HCT116 (cell line): ENCODE measurements at regions not wholly inside any gene's neighbourhood (a gene's known extent, or its start where the extent isn't known, plus 50 kb on each side); places are given as distances from the start of the nearest gene placed in this dataset.

Experiments used
- CEBPB ChIP-seq: IDR thresholded peaks from 2 replicates; pipeline ENCODE4 v1.6.1; 2012; ENCODE audit warnings: low read depth
- CTCF ChIP-seq, 3 experiments: fragments of 200-600 bp in 1 of 3; sonication (generic) in 1 of 3; IDR thresholded peaks in 2 of 3; conservative IDR thresholded peaks in 1 of 3; 2 replicates each; pipeline ENCODE4 v1.5.1; 2012 to 2017; ENCODE audit warnings: low read depth in 2 of 3, low read length in 2 of 3, antibody characterized with exemption in 1 of 3, borderline replicate concordance in 1 of 3, control low read depth in 1 of 3, mild to moderate bottlenecking in 1 of 3, mixed read lengths in 1 of 3, mixed run types in 1 of 3, moderate library complexity in 1 of 3; ENCODE audit not compliant: insufficient read depth in 1 of 3
- EGR1 ChIP-seq: IDR thresholded peaks from 2 replicates; pipeline ENCODE4 v1.6.1; 2012; ENCODE audit warnings: low read depth
- EZH2 ChIP-seq: fragments of 200-600 bp; sonication (generic); IDR thresholded peaks from 2 replicates; pipeline ENCODE4 v1.6.1; 2017; ENCODE audit warnings: antibody characterized with exemption, mixed run types
- EZH2phosphoT487 ChIP-seq: fragments of 200-600 bp; IDR thresholded peaks from 2 replicates; pipeline ENCODE4 v1.6.1; 2018; ENCODE audit warnings: antibody characterized with exemption, borderline replicate concordance
- JUND ChIP-seq: IDR thresholded peaks from 2 replicates; pipeline ENCODE4 v1.6.1; 2012
- POLR2A ChIP-seq: IDR thresholded peaks from 2 replicates; pipeline ENCODE4 v1.7.0; 2011; ENCODE audit warnings: borderline replicate concordance; ENCODE audit not compliant: insufficient read depth, insufficient read length; ENCODE audit errors: extremely low read depth
- POLR2AphosphoS5 ChIP-seq: IDR thresholded peaks from 2 replicates; pipeline ENCODE4 v1.6.1; 2011; ENCODE audit warnings: mild to moderate bottlenecking, low read depth, low read length, moderate library complexity
- RAD21 ChIP-seq: IDR thresholded peaks from 2 replicates; pipeline ENCODE4 v1.6.1; 2012; ENCODE audit warnings: low read depth, mild to moderate bottlenecking
- TCF7L2 ChIP-seq: IDR thresholded peaks from 2 replicates; pipeline ENCODE4 v1.7.0; 2011; ENCODE audit warnings: borderline replicate concordance, inconsistent platforms; ENCODE audit not compliant: insufficient read depth, insufficient read length; ENCODE audit errors: extremely low read depth
- ZFX ChIP-seq: fragments of 450-650 bp; IDR thresholded peaks from 2 replicates; pipeline ENCODE4 v1.6.1; 2017
- ZNF274 ChIP-seq: fragments of 200-500 bp; sonication (Bioruptor generic); IDR thresholded peaks from 2 replicates; pipeline ENCODE4 v1.6.1; 2014; ENCODE audit warnings: mild to moderate bottlenecking, low read depth, low read length, inconsistent platforms
- TF ChIP-seq, protein P1 (sequence below): IDR thresholded peaks from 2 replicates; pipeline ENCODE4 v1.6.1; 2012
- TF ChIP-seq, protein P2 (sequence below): IDR thresholded peaks from 2 replicates; pipeline ENCODE4 v1.6.1; 2012; ENCODE audit warnings: low read depth

- TF ChIP-seq CTCF (IDR thresholded peaks at IDR 0.05 in 2 of 3, conservative IDR thresholded peaks at IDR 0.05 in 1 of 3; ENCODE audit: borderline replicate concordance in 1 of 3, insufficient read depth in 1 of 3, low read depth in 2 of 3, low read length in 2 of 3) (no peak), POLR2A (no peak), ZFX (no peak), POLR2AphosphoS5 (no peak), JUND (no peak), RAD21 (no peak), CEBPB (no peak), ZNF274 (no peak), EGR1 (no peak), EZH2 (no peak), TCF7L2 (no peak), EZH2phosphoT487 (no peak)
- TF ChIP-seq, protein P1, sequence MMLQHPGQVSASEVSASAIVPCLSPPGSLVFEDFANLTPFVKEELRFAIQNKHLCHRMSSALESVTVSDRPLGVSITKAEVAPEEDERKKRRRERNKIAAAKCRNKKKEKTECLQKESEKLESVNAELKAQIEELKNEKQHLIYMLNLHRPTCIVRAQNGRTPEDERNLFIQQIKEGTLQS = no peak
- TF ChIP-seq, protein P2, sequence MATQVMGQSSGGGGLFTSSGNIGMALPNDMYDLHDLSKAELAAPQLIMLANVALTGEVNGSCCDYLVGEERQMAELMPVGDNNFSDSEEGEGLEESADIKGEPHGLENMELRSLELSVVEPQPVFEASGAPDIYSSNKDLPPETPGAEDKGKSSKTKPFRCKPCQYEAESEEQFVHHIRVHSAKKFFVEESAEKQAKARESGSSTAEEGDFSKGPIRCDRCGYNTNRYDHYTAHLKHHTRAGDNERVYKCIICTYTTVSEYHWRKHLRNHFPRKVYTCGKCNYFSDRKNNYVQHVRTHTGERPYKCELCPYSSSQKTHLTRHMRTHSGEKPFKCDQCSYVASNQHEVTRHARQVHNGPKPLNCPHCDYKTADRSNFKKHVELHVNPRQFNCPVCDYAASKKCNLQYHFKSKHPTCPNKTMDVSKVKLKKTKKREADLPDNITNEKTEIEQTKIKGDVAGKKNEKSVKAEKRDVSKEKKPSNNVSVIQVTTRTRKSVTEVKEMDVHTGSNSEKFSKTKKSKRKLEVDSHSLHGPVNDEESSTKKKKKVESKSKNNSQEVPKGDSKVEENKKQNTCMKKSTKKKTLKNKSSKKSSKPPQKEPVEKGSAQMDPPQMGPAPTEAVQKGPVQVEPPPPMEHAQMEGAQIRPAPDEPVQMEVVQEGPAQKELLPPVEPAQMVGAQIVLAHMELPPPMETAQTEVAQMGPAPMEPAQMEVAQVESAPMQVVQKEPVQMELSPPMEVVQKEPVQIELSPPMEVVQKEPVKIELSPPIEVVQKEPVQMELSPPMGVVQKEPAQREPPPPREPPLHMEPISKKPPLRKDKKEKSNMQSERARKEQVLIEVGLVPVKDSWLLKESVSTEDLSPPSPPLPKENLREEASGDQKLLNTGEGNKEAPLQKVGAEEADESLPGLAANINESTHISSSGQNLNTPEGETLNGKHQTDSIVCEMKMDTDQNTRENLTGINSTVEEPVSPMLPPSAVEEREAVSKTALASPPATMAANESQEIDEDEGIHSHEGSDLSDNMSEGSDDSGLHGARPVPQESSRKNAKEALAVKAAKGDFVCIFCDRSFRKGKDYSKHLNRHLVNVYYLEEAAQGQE = no peak
These were observed 503.3 kb downstream of the ANKRD50 start for GRCh38 chr4:124209211-124209610.
